ENCODE measurements at regions not wholly inside any gene's neighbourhood (a gene's known extent, or its start where the extent isn't known, plus 50 kb on each side); places are given as distances from the start of the nearest gene placed in this dataset.

DNA sequence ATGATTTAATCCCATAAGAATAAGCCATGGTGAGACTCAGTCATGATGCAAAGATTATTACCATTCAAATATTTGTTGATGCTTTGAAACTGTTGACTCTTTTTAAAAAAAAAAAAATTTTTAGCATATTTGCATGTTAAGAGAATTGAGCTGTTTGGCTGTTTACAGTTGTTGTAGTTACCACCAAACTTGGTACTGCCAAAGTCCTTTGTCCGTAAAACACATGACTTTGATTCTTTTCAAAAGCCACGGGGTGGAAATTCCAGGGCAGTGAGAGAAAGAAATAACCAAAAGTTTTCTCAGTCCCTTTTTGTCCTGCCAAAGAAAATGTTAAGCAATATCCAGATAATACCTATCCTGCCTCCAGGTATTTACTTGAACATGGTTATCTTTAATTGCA, 474.8 kb downstream of the METTL4 start:
- Histone ChIP-seq H3K4me3 (ENCODE audit: low read length) (no peak overlapping the region), H3K4me1 (ENCODE audit: insufficient read depth, low read length) (no peaks in the 10 kb centered on the region), H3K36me3 (ENCODE audit: insufficient read depth, low read length) (no peaks in the 10 kb centered on the region), H3K9me3 (ENCODE audit: control insufficient read depth in 1 of 2, insufficient read depth in 1 of 2, low read length in 2 of 2) (no peaks in the 10 kb centered on the region), H3K27ac (ENCODE audit: low read depth in 1 of 2, low read length in 2 of 2) (no peak overlapping the region), H3K27me3 (ENCODE audit: control insufficient read depth in 1 of 2, insufficient read depth in 2 of 2, low read length in 2 of 2) (no peaks in the 10 kb centered on the region)
- peaks cover 13% of the 10 kb centered on the region for H3K27me3 Mint-ChIP-seq
- DNase-seq, result no peak
- no peaks in the 10 kb centered on the region for H3K9me3 Mint-ChIP-seq
- H3K4me3 Mint-ChIP-seq, result no peak overlapping the region
- H3K27ac Mint-ChIP-seq, result no peak overlapping the region
- intact Hi-C loops (cut with DNase I, micrococcal nuclease), result no loop called here
- ChIA-PET POLR2A (no interaction called here), CTCF (no interaction called here)
- H3K36me3 Mint-ChIP-seq (ENCODE audit: low read depth), result no peaks in the 10 kb centered on the region
- TF ChIP-seq, protein P1, sequence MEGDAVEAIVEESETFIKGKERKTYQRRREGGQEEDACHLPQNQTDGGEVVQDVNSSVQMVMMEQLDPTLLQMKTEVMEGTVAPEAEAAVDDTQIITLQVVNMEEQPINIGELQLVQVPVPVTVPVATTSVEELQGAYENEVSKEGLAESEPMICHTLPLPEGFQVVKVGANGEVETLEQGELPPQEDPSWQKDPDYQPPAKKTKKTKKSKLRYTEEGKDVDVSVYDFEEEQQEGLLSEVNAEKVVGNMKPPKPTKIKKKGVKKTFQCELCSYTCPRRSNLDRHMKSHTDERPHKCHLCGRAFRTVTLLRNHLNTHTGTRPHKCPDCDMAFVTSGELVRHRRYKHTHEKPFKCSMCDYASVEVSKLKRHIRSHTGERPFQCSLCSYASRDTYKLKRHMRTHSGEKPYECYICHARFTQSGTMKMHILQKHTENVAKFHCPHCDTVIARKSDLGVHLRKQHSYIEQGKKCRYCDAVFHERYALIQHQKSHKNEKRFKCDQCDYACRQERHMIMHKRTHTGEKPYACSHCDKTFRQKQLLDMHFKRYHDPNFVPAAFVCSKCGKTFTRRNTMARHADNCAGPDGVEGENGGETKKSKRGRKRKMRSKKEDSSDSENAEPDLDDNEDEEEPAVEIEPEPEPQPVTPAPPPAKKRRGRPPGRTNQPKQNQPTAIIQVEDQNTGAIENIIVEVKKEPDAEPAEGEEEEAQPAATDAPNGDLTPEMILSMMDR (IDR thresholded peaks at IDR 0.05), result no peak
- ATAC-seq (ENCODE audit: poor library complexity), result no peak
- no peaks in the 10 kb centered on the region for H3K4me1 Mint-ChIP-seq (ENCODE audit: low read depth)

DNA sequence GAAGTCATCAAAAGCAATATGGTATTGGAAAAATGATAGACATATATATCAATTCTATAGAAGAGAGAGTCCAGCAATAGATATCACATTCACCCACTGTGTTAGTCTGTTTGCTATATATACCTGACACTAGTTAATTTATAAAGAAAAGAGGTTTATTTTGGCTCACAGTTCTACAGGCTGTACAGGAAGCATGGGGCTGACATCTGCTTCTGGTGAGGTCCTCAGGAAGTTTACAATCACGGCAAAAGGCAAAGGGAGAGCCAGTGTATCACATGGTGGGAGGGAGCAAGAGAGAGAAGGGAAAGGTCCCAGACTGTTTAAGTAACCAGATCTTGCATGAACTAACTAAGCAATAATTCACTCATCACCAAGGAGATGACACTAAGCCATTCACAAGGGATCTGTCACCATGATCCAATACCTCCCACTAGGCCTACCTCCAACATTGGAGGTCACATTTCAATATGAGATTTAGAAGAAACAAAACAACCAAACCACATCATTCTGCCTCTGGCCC, 470.6 kb downstream of the METTL4 start:
- Mint-ChIP-seq H3K36me3 (ENCODE audit: low read depth) (no peaks in the 10 kb centered on the region), H3K27me3 (peaks cover 19% of the 10 kb centered on the region), H3K9me3 (no peaks in the 10 kb centered on the region), H3K4me1 (ENCODE audit: low read depth) (no peaks in the 10 kb centered on the region), H3K27ac (no peak overlapping the region), H3K4me3 (no peak overlapping the region)
- TF ChIP-seq, protein P1 (IDR thresholded peaks at IDR 0.05), result no peak
- intact Hi-C loops (cut with DNase I, micrococcal nuclease), result no loop called here
- ChIA-PET POLR2A (no interaction called here), CTCF (no interaction called here)
- Histone ChIP-seq H3K36me3 (ENCODE audit: insufficient read depth, low read length) (no peaks in the 10 kb centered on the region), H3K9me3 (ENCODE audit: control insufficient read depth in 1 of 2, insufficient read depth in 1 of 2, low read length in 2 of 2) (no peaks in the 10 kb centered on the region), H3K27me3 (ENCODE audit: control insufficient read depth in 1 of 2, insufficient read depth in 2 of 2, low read length in 2 of 2) (no peaks in the 10 kb centered on the region), H3K4me1 (ENCODE audit: insufficient read depth, low read length) (no peaks in the 10 kb centered on the region), H3K27ac (ENCODE audit: low read depth in 1 of 2, low read length in 2 of 2) (no peak overlapping the region), H3K4me3 (ENCODE audit: low read length) (no peak overlapping the region)
- ATAC-seq (ENCODE audit: poor library complexity) (no peak), DNase-seq (no peak)

DNA sequence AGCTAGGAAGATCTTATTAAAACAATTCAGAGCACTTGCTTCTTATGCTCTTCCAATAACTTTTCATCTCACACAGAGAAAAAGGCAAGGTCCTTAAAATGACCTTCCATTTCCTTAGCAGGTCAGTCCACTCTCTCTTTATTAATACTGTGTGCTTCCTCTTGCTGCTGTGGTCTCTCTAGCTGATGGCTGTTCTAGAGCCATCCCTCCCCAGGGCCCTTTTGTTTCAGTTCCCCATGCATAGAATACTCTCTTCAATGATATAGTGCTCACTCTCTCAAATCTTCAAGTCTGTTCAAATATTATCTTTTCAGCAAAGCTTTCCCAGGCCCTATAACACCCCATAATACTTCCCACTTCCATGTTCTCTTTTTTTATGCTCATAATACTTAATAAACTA, 469.3 kb downstream of the METTL4 start:
- Histone ChIP-seq H3K27ac (ENCODE audit: low read depth in 1 of 2, low read length in 2 of 2) (no peak overlapping the region), H3K4me1 (ENCODE audit: insufficient read depth, low read length) (no peaks in the 10 kb centered on the region), H3K36me3 (ENCODE audit: insufficient read depth, low read length) (no peaks in the 10 kb centered on the region), H3K4me3 (ENCODE audit: low read length) (no peak overlapping the region), H3K9me3 (ENCODE audit: control insufficient read depth in 1 of 2, insufficient read depth in 1 of 2, low read length in 2 of 2) (no peaks in the 10 kb centered on the region), H3K27me3 (ENCODE audit: control insufficient read depth in 1 of 2, insufficient read depth in 2 of 2, low read length in 2 of 2) (no peaks in the 10 kb centered on the region)
- Mint-ChIP-seq H3K27me3 (peaks cover 13% of the 10 kb centered on the region), H3K9me3 (no peaks in the 10 kb centered on the region), H3K36me3 (ENCODE audit: low read depth) (no peaks in the 10 kb centered on the region), H3K4me3 (no peak overlapping the region), H3K27ac (no peak overlapping the region), H3K4me1 (ENCODE audit: low read depth) (no peaks in the 10 kb centered on the region)
- ChIA-PET CTCF (no interaction called here), POLR2A (no interaction called here)
- intact Hi-C loops (cut with DNase I, micrococcal nuclease), result no loop called here
- ATAC-seq (ENCODE audit: poor library complexity) (no peak), DNase-seq (no peak)
- TF ChIP-seq, protein P1 (IDR thresholded peaks at IDR 0.05), result no peak
